GM19397 (cell line): ENCODE measurements at regions not wholly inside any gene's neighbourhood (a gene's known extent, or its start where the extent isn't known, plus 50 kb on each side); places are given as distances from the start of the nearest gene placed in this dataset.
"Not testable (repeated sequence)": the region's sequence is repeated elsewhere in the genome, so short reads cannot be mapped to it uniquely, and the experiment has no call there.

Source experiments
- ATAC-seq: cut with Tn5 transposase; IDR thresholded peaks from one replicate; pipeline ENCODE4 v1.9.1; 2021; ENCODE audit warnings: mild to moderate bottlenecking, moderate library complexity; ENCODE audit not compliant: unreplicated experiment

DNA sequence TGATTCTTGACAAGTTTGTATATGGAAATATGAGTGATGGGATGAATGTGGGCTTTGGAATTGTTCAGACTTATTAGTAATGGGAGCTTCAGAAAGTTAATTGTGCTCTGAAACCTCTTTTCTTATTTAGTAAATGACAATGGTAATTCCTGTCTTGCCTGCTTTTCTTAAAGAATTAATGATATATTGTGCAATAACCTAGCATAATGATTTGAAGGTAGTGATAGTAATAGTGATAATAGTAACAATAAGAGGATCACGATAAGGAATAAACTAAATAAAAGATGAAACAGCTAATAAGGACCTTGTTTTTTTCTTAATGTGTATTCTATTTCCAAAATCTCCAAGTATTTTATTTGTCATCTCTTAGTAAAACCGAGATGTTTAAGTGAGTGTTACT, 245.0 kb upstream of the CPHXL start:
- no peak for ATAC-seq

DNA sequence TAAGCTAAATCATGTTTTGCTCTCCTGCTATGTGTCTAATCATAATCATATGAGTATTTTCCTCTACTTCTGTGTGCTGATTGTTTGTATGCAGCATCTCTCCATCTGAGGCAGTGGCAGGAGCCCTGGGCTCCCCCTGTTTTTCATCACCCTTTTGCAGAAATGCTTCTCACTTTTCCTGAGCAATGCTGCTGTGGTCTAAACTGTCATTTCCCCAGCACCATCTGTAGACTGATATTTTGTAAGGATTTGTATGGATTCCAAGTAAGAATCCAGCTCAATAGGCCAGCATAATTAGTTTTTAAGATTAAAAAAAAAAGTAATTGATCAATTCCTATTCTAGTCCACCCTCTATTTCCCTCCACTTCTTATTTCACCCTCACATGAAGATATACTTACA, 257.0 kb upstream of the CPHXL start:
- no peak for ATAC-seq

DNA sequence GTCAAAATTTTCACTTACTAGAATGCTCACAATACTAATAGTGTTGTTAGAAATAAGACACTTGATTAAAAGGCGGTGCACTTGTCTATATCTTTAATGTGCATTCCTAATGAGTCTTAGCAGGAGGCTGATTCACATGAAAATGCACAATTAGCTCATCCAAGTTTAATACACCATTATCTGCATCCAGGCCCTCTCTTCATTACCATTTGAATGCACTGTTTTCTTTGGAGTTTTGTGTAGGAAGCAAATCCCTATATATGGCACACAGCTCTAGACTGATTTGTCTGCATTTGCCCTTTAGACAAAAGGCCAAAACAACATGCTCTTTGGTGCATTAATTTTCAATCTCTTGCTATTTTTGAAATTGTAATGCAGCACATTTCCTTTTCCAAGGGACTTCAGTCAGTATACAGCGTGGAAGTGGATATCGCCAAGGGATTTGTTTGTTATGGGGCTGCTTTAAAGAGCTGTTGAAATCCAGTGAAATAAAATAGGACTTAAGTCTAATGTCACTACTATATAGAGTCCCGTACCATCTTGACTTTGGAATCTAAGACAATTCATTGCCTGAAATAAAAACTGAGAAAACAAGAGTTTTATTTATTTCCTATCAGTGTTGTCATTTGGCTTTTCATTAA, 257.6 kb upstream of the CPHXL start:
- ATAC-seq: no peak

DNA sequence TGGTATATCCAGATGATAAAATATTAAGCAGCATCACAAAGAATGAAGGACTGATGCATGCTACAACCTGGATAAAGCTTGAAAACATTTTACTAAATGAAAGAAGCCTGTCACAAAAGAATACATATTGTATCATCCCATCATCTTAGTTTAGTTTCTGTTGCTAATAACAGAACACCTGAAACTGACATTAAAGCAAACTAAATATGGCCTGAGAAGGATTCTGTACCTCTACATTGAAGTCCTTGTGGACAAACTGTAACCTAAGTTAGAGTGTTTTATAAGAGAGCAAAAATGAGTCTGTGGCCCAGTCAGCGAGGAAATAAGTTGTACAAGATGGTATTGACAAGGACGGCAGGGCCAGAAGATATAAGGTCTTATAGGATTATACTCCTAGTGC, 261.0 kb upstream of the CPHXL start:
- no peak for ATAC-seq

DNA sequence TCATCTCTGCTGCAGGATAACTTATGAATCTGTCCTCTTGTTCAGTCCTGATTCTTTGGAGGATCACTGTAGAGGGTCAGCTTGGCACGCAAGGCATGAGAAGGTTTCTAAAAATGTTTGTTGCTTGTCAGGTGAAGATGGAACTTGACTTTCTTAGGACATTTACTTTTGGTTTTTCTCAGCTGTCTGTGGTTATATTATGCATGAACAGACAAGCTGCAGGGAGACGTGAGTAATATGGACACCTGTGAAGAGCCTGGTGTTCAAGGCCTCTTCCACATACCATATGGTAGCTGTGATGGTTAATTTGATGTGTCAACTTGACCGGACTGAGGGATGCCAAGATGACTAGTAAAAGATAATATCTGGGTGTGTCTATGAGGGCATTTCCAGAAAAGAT, 270.2 kb upstream of the CPHXL start:
- no peak for ATAC-seq

DNA sequence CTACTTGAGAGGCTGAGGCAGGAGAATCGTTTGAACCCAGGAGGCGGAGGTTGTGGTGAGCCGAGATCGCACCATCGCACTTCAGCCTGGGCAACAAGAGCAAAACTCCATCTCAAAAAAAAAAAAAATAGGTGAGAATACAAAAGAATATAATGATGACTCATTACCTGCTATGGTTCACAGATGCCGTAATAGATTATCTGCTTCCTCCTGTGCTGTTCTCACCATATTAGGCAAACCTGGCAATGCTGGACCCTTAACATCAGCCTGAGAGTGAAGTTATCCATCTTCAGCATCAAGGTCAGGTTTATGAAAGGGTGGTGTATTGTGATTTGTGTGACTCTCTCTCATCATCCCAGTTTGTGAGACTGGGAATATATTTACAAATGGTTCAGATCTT, 271.3 kb upstream of the CPHXL start:
- no peak for ATAC-seq

DNA sequence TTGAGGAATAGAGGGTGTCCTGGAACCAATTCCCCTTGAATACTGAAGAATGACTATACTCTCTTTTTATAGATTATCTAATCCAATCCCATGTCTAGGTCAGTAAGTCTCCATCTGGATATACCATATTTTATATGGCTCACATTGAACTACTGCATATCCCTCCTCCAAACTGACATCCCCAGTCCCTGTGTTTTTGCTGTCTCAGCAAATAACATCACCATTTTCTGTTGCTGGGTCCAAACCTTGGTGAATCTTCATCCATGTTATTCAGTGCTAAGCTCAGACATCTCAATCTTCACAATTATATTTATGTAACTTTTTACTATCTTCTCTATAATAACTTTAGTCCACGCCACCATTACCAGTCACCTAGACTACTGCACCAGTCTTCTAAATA, 269.6 kb upstream of the CNTNAP4 start:
- ATAC-seq: no peak

DNA sequence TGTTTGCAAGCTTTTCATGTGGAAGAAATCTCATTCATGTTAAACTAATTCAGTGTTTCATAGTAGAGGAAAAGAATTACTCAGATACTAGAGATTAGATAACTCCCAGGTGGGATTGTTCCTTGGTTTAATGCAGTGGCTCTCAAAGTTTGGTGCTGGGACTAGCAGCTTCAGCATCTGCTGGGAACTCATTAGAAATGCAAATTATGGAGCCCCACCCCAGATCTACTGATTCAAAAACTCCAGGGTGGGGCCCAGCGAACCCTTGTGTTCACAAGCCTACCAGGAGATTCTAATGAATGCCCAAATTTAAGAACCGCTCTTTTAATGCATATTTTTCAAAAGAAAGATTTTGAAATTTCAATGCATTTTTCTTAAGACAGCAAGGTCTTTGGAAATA, 253.4 kb upstream of the CNTNAP4 start:
- ATAC-seq: no peak

DNA sequence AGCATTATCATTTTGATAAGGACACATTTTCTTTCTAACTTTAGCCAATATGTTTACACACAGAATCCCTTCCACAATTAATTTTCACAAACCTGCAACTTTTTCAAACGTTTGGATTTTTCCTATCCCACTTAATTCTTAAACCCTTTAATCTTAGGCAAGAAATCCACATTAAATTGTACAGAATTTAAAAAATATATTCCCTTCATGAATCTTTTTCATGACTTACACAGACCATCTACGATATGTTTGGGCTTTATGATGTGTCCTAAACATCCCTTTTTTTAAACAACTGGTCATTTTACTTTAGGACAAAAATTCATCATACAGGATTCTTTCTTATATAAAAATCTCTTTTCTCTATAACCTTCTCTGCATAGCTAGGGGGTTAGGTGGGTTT, 241.5 kb upstream of the CNTNAP4 start:
- ATAC-seq: no peak

DNA sequence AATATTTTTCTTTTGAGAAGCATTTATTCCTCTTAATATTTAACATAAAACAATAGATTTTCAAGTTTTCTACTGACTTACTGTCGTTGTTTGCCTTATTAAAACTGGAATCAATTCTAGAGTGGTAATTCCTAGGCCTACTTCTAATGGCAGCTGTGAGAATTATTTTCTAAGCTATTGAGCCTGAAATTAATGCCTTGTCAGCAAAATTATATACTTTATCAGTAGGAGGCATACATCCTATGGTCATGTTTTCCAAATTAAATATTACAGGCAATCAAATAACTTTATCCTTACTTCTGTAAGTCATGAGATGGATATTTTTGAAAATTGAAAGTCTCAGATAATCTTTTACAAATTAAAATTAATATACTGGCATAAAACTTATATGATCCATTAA, 239.1 kb upstream of the CNTNAP4 start:
- no peak for ATAC-seq

DNA sequence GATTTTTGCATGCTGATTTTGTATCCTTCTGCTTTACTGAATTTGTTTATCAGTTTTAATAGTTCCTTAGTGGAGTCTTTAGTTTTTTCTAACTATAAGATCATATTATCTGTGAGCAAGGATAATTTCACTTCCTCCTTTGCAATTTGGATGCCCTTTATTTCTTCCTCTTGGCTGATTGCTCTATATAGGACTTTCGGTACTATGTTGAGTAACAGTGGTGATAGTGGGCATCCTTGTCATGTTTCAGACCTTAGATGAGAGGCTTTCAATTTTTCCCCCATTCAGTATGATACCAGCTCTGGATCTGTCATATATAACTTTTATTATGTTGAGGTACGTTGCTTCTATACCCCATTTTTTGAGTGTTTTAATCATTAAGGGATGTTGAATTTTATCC, 224.5 kb upstream of the CNTNAP4 start:
- ATAC-seq: no peak

DNA sequence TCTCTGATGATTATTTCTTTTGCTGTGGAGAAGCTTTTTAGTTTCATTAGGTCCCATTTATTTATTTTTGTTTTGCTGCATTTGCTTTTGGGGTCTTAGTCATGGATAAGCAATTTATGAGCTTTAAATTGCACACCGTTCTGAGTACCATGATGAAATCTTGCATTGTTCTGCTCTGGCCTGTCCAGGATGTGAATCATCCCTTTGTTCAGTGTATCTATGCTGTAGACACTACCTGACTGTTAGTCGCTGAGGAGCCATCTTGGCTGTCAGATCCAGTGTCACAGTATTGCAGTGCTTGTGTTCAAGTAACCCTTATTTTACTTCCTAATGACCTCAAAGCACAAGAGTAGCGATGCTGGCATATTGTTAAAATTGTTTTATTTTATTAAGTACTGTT, 218.0 kb upstream of the CNTNAP4 start:
- ATAC-seq: no peak

DNA sequence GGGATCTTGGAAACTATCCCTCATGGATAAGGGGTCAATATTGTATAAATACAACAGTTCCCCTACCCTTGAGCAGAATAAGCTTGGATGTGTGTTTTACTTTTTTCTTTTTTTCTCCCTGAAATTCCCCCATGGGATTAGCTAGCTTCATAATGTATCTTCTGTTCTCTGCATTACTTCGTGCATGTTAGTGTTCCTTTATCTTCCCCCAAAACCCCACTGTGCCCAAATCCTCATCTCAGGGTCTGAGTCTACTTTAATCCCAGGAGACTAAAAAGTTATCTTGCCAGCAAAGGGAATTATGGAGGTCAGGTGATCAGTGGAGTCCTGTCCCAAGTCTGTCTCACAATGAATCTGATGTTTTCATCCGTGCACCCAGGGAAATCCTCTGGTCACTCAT, 217.5 kb upstream of the CNTNAP4 start:
- ATAC-seq: no peak

DNA sequence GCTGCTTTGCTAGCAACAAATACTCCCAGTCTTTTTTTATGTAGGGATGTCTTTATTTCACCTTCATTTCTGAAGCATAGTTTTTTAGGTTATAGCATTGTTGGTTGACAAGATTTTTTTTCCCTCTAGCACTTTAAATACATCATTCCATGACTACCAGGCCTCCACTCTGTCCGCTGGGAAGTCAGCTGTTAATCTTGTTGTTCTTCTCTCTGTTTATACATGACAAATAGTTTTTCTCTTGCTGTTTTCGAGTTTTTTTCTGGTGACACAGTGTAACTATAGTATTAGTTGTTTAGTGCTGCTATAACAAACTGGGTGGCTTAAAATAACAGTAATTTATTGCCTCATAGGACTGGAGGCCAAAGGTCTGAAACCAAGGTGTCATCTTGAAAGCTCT, 205.5 kb upstream of the CNTNAP4 start:
- ATAC-seq: no peak

DNA sequence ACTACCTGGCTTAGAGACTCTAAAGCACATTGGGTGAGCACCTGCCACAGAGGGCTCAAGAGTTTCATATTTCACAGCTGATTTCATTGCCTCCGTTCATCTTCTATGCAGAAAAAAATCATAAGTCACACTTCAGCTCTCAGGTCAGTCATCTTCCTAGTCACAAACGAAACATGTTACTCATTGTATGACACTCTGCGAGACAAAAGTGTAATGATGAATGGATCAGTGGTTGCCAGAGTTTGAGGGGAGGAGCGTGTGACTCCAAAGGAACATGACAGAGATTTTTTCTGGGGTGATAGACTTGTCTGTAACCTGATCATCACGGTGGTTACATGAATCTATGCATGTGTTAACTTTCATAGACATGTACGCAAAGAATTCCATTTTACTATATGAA, 195.2 kb upstream of the CNTNAP4 start:
- ATAC-seq: no peak

DNA sequence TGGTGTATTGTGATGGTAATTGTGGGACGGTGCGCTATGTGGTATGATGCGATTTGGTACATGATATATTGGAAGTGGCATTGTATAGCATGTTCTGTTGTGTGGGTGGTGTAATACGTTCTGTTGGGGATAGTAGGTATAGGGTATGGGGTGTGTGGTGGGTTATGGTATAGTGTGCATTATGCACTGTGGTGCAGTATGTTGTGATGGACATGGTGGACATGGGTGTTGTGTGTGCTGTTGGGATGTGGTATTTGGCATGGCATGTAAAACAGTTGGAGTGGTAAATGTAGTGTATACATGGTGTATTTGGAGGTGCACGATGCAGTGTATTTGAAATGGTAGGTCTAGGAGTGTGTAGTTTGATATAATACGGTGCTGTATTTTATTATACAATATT, 170.6 kb upstream of the CNTNAP4 start:
- no peak for ATAC-seq

DNA sequence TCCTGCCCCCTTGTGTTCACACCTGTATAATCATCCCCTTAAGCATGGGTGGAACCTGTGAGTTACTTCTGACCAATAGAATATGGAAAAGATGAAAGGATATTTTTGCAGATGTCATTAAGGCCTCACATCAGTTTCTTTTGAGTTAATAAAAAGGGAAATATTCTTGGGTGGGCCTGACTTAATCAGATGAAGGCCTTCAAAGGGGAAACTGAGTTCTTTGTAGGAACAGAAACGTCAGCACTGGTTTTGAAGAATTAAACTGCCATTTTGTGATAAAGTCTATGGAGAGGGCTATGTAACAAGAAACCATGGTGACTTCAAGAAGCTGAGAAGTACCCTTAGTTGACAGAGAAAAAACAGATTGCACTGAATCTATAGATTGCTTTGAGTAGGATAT, 168.7 kb upstream of the CNTNAP4 start:
- ATAC-seq: no peak

DNA sequence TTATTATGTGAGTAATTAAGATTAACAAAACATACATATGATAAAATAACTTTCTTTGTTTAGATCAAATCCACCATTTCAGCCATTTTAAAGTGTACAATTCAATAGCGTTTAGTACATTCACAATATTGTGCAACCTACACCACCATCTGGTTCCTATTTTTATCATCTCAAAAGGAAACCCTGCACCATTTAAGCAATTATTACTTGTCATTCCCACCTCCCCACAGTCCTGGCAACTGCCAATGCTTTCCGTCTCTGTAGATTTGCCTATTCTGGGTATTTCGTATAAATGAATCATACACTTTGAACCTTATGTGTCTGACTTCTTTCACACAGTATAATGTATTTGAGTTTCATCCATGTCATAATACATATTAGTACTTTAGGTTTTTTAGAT, 162.5 kb upstream of the CNTNAP4 start:
- ATAC-seq: no peak

DNA sequence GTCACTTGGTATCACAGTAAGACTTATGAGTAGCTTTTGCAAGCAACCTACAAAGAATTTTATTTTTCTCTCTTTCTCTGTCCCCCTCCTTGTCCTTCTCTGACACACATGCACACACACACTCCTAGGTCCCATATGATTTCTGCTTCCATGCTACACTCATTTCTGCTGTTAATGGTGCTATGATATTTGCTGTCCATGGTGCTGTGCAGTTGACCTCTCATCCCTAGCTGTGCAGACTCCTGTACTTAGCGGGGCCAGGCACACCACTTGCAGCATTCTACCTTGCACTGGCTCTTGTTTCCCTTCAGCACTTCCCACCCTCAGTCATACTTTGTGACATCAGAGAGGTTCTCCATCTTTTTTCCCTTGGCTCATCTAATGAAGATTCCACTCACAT, 158.9 kb upstream of the CNTNAP4 start:
- no peak for ATAC-seq

DNA sequence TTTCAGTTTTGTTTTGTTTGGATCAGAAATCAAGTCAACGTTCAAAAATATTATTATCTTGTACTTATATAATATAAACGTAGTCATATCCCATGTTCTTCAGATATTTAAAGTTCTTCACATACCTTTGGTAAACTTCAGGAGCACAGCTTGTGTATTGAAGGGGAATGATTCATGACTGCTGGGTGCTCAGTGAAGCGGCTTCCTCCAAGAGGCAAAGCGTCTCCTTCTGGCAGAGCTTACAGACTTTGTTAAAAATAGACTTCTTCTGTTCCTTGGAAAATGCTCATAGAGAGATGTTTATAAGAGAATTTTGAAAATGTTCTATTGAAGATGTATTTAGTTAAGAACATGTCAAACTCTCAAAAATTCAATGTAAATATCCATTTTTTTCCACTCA, 155.6 kb upstream of the CNTNAP4 start:
- ATAC-seq: no peak

DNA sequence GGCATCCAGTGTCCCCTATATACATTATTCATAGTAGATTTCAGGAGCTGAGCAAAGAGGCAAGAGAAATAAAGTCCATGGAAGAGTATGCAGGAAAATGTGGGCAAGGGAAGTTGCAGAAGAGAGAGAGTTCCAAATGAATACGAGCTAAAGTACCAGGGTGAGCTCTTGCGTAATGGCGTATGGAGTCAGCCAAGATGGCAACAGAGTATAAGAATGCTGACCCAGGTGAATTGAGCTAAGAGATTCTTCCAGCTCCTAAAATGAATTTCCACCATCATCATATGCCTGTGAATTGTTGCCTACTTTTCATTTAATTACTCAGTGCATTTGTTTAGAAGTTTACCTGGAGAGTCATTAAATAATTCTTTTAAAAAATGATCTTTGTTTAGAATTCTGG, 153.2 kb upstream of the CNTNAP4 start:
- no peak for ATAC-seq

DNA sequence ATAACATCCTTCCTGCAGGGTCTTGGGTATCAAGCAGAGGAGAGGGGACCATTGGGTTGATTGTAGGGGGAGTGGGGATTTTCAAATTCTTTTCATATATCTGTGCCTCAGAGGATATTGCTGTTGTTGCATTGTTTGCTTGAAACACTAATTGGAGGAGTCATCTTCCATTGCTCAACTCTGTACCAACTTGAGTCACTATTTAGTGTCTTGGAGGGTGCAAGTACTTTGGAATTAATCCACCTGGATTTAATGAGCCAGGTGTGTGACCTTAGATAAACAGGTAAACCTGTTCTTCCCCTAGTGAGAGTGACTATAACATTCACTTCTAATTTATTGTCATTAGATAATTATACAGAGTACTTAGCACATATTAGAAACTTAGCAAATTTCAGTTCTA, 151.3 kb upstream of the CNTNAP4 start:
- no peak for ATAC-seq

DNA sequence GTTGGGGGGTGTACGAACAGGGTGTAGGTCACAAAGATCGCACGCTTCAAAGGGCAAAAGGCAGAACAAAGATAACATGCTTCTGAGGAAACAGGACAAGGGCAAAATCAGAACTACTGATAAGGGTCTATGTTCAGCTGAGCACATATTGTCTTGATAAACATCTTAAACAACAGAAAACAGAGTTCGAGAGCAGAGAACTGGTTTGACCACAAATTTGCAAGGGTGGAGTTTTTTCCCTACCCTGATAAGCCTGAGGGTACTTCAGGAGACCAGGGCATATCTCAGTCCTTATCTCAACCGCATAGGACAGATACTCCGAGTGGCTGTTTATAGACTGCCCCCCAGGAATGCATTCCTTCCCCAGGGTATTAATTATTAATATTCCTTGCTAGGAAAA, 139.1 kb upstream of the CNTNAP4 start:
- not testable (repeated sequence) for ATAC-seq

DNA sequence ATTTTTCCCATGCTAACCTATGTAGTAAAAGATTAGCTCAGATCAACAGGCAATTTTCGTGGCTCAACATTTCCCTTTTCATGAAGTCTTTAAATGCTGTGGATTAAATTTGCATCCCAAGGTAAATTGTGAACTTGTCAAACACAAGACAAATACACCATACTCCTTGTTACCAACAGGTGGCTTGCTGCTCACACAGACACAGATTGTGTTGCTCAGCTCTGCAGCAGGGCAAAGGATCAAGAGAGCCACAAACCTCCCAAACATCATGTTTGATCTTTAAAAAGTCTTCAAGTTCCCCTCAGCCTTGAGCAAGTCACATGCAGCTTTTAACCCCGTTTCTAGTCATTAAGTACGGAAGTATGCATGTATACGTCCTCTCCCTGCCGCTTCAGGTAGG, 119.6 kb upstream of the CNTNAP4 start:
- no peak for ATAC-seq
